Bronchial epithelial cell (primary cell): ENCODE measurements at regions not wholly inside any gene's neighbourhood (a gene's known extent, or its start where the extent isn't known, plus 50 kb on each side); places are given as distances from the start of the nearest gene placed in this dataset.

Experiments used
- DNase-seq: peaks from one replicate; pipeline ENCODE4 v3.0.0-alpha.2; 2010; ENCODE audit warnings: low read depth
- FAIRE-seq: peaks from 2 replicates; lab custom pipeline; 2011; peaks lifted over from hg19 to GRCh38; lab: Jason Lieb, UNC
- H3K27me3 ChIP-seq: 2 replicates; pipeline ENCODE4 v1.5.1; 2011; ENCODE audit warnings: low read length; ENCODE audit not compliant: control insufficient read depth, insufficient read depth
- H3K36me3 ChIP-seq: 2 replicates; pipeline ENCODE4 v1.5.1; 2011; ENCODE audit warnings: low read length; ENCODE audit not compliant: control insufficient read depth, insufficient read depth
- H3K4me3 ChIP-seq: 2 replicates; pipeline ENCODE4 v1.5.1; 2011; ENCODE audit warnings: mild to moderate bottlenecking, low read depth, low read length, control low read depth
- TF ChIP-seq, protein P1 (sequence below): IDR thresholded peaks from 2 replicates; pipeline ENCODE4 v1.5.1; 2011; ENCODE audit warnings: mild to moderate bottlenecking, moderate library complexity, low read length, control low read depth, inconsistent platforms; ENCODE audit not compliant: insufficient read depth, severe bottlenecking

DNA sequence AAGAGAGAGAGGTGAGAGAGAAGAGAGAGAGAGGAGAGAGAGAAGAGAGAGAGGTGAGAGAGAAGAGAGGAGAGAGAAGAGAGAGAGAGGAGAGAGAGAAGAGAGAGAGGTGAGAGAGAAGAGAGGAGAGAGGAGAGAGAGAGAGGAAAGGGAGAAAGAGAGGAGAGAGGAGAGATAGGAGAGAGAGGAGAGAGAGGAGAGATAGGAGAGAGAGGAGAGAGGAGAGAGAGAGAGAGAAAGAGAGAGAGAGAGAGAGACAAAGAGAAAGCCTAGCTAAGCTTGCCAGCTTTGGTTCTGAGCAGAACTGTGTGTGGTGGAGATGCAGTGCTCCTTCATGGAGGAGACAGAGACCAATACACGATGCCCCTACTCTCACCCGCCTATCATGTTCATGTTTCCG lies 99.1 kb upstream of the KCNA3 start:
- TF ChIP-seq, protein P1, sequence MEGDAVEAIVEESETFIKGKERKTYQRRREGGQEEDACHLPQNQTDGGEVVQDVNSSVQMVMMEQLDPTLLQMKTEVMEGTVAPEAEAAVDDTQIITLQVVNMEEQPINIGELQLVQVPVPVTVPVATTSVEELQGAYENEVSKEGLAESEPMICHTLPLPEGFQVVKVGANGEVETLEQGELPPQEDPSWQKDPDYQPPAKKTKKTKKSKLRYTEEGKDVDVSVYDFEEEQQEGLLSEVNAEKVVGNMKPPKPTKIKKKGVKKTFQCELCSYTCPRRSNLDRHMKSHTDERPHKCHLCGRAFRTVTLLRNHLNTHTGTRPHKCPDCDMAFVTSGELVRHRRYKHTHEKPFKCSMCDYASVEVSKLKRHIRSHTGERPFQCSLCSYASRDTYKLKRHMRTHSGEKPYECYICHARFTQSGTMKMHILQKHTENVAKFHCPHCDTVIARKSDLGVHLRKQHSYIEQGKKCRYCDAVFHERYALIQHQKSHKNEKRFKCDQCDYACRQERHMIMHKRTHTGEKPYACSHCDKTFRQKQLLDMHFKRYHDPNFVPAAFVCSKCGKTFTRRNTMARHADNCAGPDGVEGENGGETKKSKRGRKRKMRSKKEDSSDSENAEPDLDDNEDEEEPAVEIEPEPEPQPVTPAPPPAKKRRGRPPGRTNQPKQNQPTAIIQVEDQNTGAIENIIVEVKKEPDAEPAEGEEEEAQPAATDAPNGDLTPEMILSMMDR, result no peak
- H3K27me3 ChIP-seq, result no peaks in the 10 kb centered on the region
- H3K36me3 ChIP-seq, result no peaks in the 10 kb centered on the region
- no peak for FAIRE-seq
- H3K4me3 ChIP-seq, result no peak overlapping the region
- no peak for DNase-seq

DNA sequence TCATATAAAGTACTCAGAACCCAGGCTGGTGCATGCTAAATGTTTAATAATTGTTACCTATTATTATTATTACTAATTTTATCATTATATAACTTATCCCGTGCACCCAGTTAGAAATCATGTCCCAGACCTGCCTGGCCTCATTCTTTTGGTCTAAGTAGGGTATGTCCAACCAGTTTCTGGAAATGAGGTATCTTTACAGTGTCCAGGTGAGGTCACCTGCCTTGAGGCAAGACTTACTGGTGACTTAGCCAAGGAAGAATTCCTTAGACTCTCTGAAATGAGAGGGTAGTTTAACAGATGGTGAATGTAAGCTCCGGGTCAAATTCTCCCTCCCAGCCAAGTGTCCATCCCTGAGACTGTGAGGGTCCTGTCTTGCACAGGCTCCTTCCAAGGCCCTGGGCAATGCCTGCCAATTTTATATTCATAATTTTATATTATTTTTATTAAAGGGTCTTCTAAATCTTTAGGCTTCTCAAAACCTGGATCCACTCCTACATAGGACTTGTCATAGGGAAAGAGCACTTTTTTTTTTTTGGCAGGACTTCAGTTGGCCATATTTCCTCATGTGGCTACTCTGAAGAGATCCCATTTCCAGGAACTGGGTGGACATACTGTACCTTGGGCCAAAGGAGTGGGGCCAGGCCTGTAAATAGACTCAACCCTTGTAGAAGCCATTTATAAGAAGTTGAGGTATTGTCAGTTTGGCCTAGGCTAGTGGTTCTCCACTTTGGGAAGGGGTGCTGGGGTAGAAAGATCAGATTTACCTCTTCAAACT lies 96.7 kb upstream of the KCNA3 start:
- H3K4me3 ChIP-seq, result no peak overlapping the region

DNA sequence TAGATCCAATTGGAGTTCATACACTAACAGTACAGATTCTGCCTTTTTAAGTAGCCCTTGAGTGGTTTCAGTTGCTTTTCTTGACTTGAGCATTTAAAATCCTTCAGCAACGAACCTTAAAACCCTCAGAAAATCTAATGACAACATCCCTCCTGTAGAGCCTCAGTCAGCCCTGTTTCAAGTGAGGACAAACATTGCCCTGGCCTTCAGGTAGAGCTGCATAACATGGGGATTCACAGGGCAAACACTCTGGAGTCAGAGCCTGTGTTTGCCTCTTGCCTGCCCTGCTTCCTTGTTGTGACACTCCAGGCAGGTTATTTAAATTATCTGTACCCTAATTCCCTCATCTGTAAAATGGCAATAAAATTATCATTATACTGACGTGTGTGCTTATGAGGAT lies 96.1 kb upstream of the KCNA3 start:
- H3K36me3 ChIP-seq, result no peaks in the 10 kb centered on the region
- DNase-seq (peak; percentile 30), FAIRE-seq (no peak)
- TF ChIP-seq, protein P1, result no peak
- H3K27me3 ChIP-seq, result no peaks in the 10 kb centered on the region
- H3K4me3 ChIP-seq, result no peak overlapping the region

More for the DNA sequence above, 96.7 kb upstream of the KCNA3 start:
- H3K27me3 ChIP-seq, result no peaks in the 10 kb centered on the region
- no peak for FAIRE-seq
- TF ChIP-seq, protein P1, result no peak
- peak; percentile 80 for DNase-seq
- H3K36me3 ChIP-seq, result no peaks in the 10 kb centered on the region

DNA sequence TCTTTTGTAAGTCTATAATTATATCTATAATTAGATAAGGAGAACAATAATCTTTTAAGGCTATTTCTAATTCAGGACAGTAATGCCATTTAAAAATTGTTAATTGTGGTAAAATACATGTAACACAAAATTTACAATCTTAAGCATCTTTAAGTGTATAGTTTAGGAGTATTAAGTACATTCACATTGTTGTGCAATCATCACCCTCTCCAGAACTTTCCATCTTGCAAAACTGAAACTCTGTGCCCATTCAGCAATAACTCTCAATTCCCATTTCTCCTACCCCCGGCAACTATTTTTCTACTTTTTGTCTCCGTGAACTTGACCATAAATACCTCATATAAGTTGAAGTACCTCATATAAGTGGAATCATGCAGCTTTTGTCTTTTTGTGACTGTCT lies 93.9 kb upstream of the KCNA3 start:
- H3K36me3 ChIP-seq, result no peaks in the 10 kb centered on the region
- no peak for DNase-seq
- H3K27me3 ChIP-seq, result no peaks in the 10 kb centered on the region
- FAIRE-seq, result no peak
- TF ChIP-seq, protein P1, result no peak
- no peak overlapping the region for H3K4me3 ChIP-seq

DNA sequence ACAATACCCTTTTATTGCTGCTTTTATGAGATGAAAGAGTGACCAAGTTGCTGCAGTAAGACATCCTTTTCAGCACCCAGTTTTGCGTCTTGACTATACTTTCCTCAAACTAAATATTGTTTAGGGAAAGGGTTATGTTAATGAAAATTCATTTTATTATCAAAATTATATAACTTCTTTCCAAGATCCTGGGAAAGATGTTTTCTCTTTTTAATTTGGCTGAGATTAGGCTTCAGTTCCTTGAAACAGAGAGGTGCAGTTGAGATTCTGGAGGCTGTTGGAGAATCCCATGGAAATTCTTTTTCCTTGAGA lies 91.6 kb upstream of the KCNA3 start:
- no peak for DNase-seq
- H3K4me3 ChIP-seq, result no peak overlapping the region
- FAIRE-seq, result no peak
- no peaks in the 10 kb centered on the region for H3K27me3 ChIP-seq
- no peaks in the 10 kb centered on the region for H3K36me3 ChIP-seq
- TF ChIP-seq, protein P1, result no peak
